GM23248 (cell line): ENCODE measurements at regions not wholly inside any gene's neighbourhood (a gene's known extent, or its start where the extent isn't known, plus 50 kb on each side); places are given as distances from the start of the nearest gene placed in this dataset.

Source experiments
- EZH2 ChIP-seq: fragments of 200-600 bp; sonication (generic); IDR thresholded peaks from 2 replicates; pipeline ENCODE4 v1.6.1; 2018; ENCODE audit warnings: antibody characterized with exemption, mild to moderate bottlenecking; ENCODE audit not compliant: insufficient read depth, poor library complexity, severe bottlenecking
- EZH2phosphoT487 ChIP-seq: fragments of 200-600 bp; sonication (generic); IDR thresholded peaks from 2 replicates; pipeline ENCODE4 v1.6.1; 2018; ENCODE audit warnings: antibody characterized with exemption, moderate library complexity, mild to moderate bottlenecking, low read depth; ENCODE audit not compliant: insufficient read depth

GRCh38 chr12:97048421-97049035 lies 141.5 kb downstream of the NEDD1 start:
- no peak for TF ChIP-seq EZH2
- TF ChIP-seq EZH2phosphoT487 = no peak
